ENCODE measurements at regions not wholly inside any gene's neighbourhood (a gene's known extent, or its start where the extent isn't known, plus 50 kb on each side); places are given as distances from the start of the nearest gene placed in this dataset.

DNA sequence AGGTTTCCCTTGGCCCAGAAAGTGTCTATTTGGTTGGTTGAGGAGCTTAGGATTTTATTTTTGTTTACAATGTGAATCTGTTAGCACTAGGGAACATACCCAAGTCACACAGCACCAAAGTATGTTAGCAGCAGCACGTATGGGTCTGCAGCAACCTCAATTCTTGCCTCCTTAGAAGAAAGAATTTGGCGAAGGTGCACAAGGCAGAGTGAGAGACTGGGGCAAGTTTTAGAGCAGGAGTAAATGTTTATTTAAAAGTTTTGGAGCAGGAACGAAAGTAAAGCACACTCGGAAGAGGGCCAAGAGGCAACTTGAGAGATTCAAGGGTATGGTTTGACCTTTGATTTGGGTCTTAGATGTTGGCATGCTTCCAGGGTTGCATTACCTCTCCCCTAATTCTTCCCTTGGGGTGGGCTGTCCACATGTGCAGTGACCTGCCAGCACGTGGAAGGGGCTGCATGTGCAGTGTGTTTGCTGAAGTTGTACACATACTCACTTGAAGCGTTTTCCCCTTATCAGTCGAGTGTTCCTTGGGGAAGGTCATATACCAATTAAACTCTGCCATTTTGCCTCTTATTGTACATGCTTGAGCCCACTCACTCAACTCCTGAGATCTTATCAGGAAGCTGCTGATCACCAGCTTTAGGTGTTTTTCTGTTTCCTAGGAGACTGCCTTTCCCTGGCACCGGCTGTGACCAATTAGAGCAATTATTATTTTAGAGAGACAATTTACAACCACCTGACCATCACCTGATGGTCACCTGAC is 64.9 kb upstream of the SHC3 start:
- no TSS peak for BruUV-seq (replicated peaks)
- no peak overlapping the region for H3K4me3 ChIP-seq
- no peaks in the 10 kb centered on the region for H4K20me1 ChIP-seq (ENCODE audit: insufficient read depth)
- ChIA-PET CTCF (no interaction called here), POLR2A (ENCODE audit: unreplicated experiment) (no interaction called here)
- DNase-seq = no peak
- no peak overlapping the region for H2AFZ ChIP-seq
- peaks cover 13% of the 10 kb centered on the region for H3K4me1 ChIP-seq (replicated peaks; ENCODE audit: insufficient read depth)
- intact Hi-C loops (cut with micrococcal nuclease; ENCODE audit: unreplicated experiment) = no loop called here
- no peaks in the 10 kb centered on the region for H3K9me3 ChIP-seq (ENCODE audit: insufficient read depth, low read depth)
- H3F3A ChIP-seq (ENCODE audit: insufficient read depth, low read depth) = peaks cover 7% of the 10 kb centered on the region; the same call in 1 of the 2 replicates
- H3K36me3 ChIP-seq (ENCODE audit: low read depth) = no peaks in the 10 kb centered on the region
- TF ChIP-seq, protein P1, sequence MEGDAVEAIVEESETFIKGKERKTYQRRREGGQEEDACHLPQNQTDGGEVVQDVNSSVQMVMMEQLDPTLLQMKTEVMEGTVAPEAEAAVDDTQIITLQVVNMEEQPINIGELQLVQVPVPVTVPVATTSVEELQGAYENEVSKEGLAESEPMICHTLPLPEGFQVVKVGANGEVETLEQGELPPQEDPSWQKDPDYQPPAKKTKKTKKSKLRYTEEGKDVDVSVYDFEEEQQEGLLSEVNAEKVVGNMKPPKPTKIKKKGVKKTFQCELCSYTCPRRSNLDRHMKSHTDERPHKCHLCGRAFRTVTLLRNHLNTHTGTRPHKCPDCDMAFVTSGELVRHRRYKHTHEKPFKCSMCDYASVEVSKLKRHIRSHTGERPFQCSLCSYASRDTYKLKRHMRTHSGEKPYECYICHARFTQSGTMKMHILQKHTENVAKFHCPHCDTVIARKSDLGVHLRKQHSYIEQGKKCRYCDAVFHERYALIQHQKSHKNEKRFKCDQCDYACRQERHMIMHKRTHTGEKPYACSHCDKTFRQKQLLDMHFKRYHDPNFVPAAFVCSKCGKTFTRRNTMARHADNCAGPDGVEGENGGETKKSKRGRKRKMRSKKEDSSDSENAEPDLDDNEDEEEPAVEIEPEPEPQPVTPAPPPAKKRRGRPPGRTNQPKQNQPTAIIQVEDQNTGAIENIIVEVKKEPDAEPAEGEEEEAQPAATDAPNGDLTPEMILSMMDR (conservative IDR thresholded peaks at IDR 0.05) = no peak
- TF ChIP-seq EZH2 (IDR thresholded peaks at IDR 0.05; ENCODE audit: low read depth) = no peak
- no peaks in the 10 kb centered on the region for H3K27me3 ChIP-seq (ENCODE audit: insufficient read depth, low read depth)
- no peak overlapping the region for H3K4me2 ChIP-seq
- H3K79me2 ChIP-seq (ENCODE audit: low read depth) = no peaks in the 10 kb centered on the region
- H3K9me2 ChIP-seq (ENCODE audit: insufficient read depth) = no peaks in the 10 kb centered on the region
- H3K27ac ChIP-seq = no peak overlapping the region

DNA sequence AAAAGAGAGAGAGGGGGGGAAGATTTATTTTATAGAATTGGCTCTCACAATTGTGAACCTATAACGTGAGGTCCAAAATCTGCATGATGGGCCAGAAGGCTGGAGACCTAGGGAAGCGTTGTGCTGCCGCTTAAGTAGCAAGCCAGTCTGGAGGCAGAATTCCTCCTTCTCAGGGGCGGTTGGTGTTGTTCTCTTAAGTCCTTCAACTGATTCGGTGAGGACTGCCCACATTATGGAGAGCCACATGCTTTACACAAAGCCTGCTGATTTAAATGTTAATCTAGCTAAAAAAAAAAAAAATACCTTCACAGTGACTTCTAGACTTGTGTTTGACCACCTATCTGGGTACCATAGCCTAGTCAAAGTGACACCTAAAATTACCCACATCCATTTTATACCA is 64.2 kb upstream of the CKS2 start:
- no peak overlapping the region; the same call in 1 of the 2 replicates for H2AFZ ChIP-seq
- ChIA-PET POLR2A (ENCODE audit: unreplicated experiment) (no interaction called here), CTCF (no interaction called here)
- H3K27me3 ChIP-seq (ENCODE audit: insufficient read depth, low read depth) = no peaks in the 10 kb centered on the region
- peaks cover 13% of the 10 kb centered on the region for H3K4me1 ChIP-seq (replicated peaks; ENCODE audit: insufficient read depth)
- H3K79me2 ChIP-seq (ENCODE audit: low read depth) = no peaks in the 10 kb centered on the region
- no peak for DNase-seq
- no peaks in the 10 kb centered on the region for H3K9me3 ChIP-seq (ENCODE audit: insufficient read depth, low read depth)
- intact Hi-C loops (cut with micrococcal nuclease; ENCODE audit: unreplicated experiment) = no loop called here
- H3K9me2 ChIP-seq (ENCODE audit: insufficient read depth) = no peaks in the 10 kb centered on the region
- H3K4me3 ChIP-seq = no peak overlapping the region
- H4K20me1 ChIP-seq (ENCODE audit: insufficient read depth) = no peaks in the 10 kb centered on the region
- H3K27ac ChIP-seq = peak overlapping the region; percentile 43
- no peak for TF ChIP-seq EZH2 (IDR thresholded peaks at IDR 0.05; ENCODE audit: low read depth)
- TF ChIP-seq, protein P1 (conservative IDR thresholded peaks at IDR 0.05) = no peak
- H3K36me3 ChIP-seq (ENCODE audit: low read depth) = no peaks in the 10 kb centered on the region
- H3F3A ChIP-seq (ENCODE audit: insufficient read depth, low read depth) = peaks cover 7% of the 10 kb centered on the region; the same call in 1 of the 2 replicates
- BruUV-seq (replicated peaks) = no TSS peak
- peak overlapping the region; percentile 31; the same call in 1 of the 2 replicates for H3K4me2 ChIP-seq

DNA sequence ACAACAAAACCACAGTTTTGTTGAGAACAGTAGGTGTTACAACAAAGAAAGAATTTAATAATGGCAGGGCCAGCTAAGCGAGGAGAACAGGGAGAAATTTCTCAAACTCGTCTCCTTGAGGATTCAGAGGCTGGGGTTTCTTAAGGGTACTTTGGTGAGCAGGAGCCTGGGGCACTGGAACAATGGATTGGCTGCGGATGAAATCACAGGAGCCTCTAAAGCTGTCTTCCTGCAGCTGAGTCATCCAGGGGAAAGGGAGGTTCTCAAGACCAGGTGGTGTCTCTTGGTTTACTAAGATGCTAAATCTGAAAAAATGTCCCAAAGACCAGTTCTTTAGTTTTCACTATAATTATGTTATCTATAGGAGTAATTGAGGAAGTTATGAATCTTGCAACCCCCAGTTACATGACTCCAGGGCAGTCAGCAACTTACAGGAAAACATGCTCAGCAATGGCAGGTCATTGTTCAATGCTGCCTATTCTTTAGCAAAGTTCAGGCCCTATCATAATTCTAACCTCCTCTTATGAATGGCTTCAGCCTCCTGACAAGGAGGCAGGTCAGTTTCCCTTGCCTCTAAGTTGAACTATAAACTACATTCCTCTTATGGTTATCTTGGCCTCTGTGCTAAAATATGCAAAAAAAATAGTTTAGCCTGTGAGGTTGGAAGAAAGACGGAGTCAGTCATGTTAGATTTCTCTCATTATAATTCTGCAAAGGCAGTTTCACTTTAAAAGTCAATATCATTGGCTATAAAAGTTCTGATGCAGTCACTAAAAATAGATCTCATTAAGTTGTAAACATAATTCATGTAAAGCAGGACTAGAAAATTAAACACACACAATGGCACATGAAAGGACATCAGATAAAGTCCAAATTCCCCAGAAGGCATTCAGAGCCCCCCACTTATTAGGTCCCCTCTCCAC is 63.3 kb upstream of the CKS2 start:
- intact Hi-C loops (cut with micrococcal nuclease; ENCODE audit: unreplicated experiment) = no loop called here
- no peaks in the 10 kb centered on the region for H3K9me2 ChIP-seq (ENCODE audit: insufficient read depth)
- peaks cover 7% of the 10 kb centered on the region; the same call in 1 of the 2 replicates for H3F3A ChIP-seq (ENCODE audit: insufficient read depth, low read depth)
- no peak overlapping the region; the same call in 1 of the 2 replicates for H2AFZ ChIP-seq
- BruUV-seq (replicated peaks) = no TSS peak
- H3K4me3 ChIP-seq = no peak overlapping the region
- no peaks in the 10 kb centered on the region for H3K36me3 ChIP-seq (ENCODE audit: low read depth)
- H3K9me3 ChIP-seq (ENCODE audit: insufficient read depth, low read depth) = no peaks in the 10 kb centered on the region
- no peaks in the 10 kb centered on the region for H4K20me1 ChIP-seq (ENCODE audit: insufficient read depth)
- no peaks in the 10 kb centered on the region for H3K79me2 ChIP-seq (ENCODE audit: low read depth)
- peak; percentile 31 to 66 for DNase-seq
- H3K4me2 ChIP-seq = peak overlapping the region; percentile 31
- TF ChIP-seq, protein P1 (conservative IDR thresholded peaks at IDR 0.05) = no peak
- TF ChIP-seq EZH2 (IDR thresholded peaks at IDR 0.05; ENCODE audit: low read depth) = no peak
- ChIA-PET POLR2A (ENCODE audit: unreplicated experiment) (no interaction called here), CTCF (no interaction called here)
- no peaks in the 10 kb centered on the region for H3K27me3 ChIP-seq (ENCODE audit: insufficient read depth, low read depth)
- peak overlapping the region; percentile 43 for H3K27ac ChIP-seq
- H3K4me1 ChIP-seq (replicated peaks; ENCODE audit: insufficient read depth) = peaks cover 13% of the 10 kb centered on the region
